ENCODE measurements at regions not wholly inside any gene's neighbourhood (a gene's known extent, or its start where the extent isn't known, plus 50 kb on each side); places are given as distances from the start of the nearest gene placed in this dataset.

DNA sequence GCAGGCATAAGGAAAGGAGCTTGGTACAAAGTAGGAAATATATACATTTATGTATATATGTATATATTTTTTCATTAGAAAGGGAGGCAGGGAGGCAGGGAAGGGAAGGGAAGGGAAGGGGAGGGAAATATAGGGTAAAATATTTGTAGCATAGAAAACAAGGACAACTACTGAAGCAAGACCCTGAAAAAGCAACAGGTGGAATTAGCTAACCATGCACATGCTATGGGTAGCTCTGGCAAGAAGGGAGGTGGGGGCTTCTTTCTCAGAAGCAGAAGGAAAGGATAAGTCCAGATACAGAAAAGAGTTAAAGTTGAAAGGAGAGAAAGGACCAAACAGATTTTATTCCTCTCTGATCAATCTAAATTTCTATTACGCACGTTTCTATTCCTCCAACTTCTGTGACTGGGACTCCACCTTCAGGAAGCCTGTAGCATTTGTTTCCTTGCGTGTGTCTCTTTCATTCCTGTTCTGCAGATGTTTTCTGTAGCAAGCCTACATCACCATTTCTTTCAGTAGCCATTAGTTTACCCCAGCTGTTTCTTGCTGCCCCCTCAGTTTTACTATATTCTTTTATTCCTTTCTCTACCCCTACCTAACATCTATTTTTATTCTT is 82.9 kb downstream of the OR13H1 start:
- WGBS: 16% methylated on average over 3 of the region's 3 CpGs
- Histone ChIP-seq H3K9me3 (ENCODE audit: control insufficient read depth in 4 of 4, low read length in 3 of 4) (no peaks in the 10 kb centered on the region), H3K4me1 (ENCODE audit: control insufficient read depth in 4 of 4, insufficient read depth in 4 of 4, low read length in 3 of 4) (no peaks in the 10 kb centered on the region), H3K4me3 (ENCODE audit: low read depth in 1 of 3, low read length in 3 of 3) (no peak overlapping the region), H3K36me3 (ENCODE audit: control insufficient read depth in 4 of 4, insufficient read depth in 3 of 4, low read depth in 1 of 4, low read length in 3 of 4) (no peaks in the 10 kb centered on the region), H3K27me3 (ENCODE audit: control insufficient read depth in 4 of 4, insufficient read depth in 4 of 4, low read length in 3 of 4) (peaks cover 0 to 8% (median 0%) of the 10 kb centered on the region in 4 donors), H3K9ac (ENCODE audit: low read depth in 1 of 2, low read length in 2 of 2) (no peak overlapping the region), H3K27ac (ENCODE audit: low read depth in 1 of 2, low read length in 2 of 2) (no peak overlapping the region)
- TF ChIP-seq RAD21 (IDR thresholded peaks at IDR 0.05): peak; percentile 41 to 53
- no peak for TF ChIP-seq GABPA (IDR thresholded peaks at IDR 0.05 in 1 of 2, conservative IDR thresholded peaks at IDR 0.05 in 1 of 2)
- no peak for DNase-seq (ENCODE audit: low spot score)

DNA sequence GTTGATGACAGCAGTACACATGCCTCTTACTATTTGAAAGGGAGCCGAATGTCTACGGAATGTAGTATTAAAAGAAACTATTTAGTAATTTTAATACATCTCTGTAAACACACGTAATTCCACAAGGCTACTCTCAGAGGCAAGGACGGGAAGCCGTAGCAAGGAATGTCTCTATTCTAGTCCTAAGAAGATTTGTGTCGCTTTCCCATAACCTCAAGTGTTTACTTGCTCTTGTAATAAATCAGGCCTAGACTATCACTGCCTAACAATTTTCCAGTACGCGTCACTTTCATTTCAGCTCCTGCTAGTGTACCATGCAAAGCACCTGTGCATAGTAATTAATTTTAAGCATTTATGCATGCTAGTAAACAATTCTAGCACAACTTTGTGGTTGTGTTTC is 86.7 kb downstream of the OR13H1 start:
- Histone ChIP-seq H3K27me3 (ENCODE audit: control insufficient read depth in 4 of 4, insufficient read depth in 4 of 4, low read length in 3 of 4) (peaks cover 0 to 5% (median 0%) of the 10 kb centered on the region in 4 donors), H3K9ac (ENCODE audit: low read depth in 1 of 2, low read length in 2 of 2) (no peak overlapping the region), H3K9me3 (ENCODE audit: control insufficient read depth in 4 of 4, low read length in 3 of 4) (no peaks in the 10 kb centered on the region), H3K36me3 (ENCODE audit: control insufficient read depth in 4 of 4, insufficient read depth in 3 of 4, low read depth in 1 of 4, low read length in 3 of 4) (no peaks in the 10 kb centered on the region), H3K4me1 (ENCODE audit: control insufficient read depth in 4 of 4, insufficient read depth in 4 of 4, low read length in 3 of 4) (no peaks in the 10 kb centered on the region), H3K4me3 (ENCODE audit: low read depth in 1 of 3, low read length in 3 of 3) (no peak overlapping the region), H3K27ac (ENCODE audit: low read depth in 1 of 2, low read length in 2 of 2) (no peak overlapping the region)
- DNase-seq (ENCODE audit: low spot score): no peak
- WGBS: 82% methylated on average over 8 of the region's 8 CpGs
- no peak for TF ChIP-seq HNF4G (IDR thresholded peaks at IDR 0.05)
- no peak for TF ChIP-seq TAF1 (conservative IDR thresholded peaks at IDR 0.05)
- TF ChIP-seq FOXA1 (IDR thresholded peaks at IDR 0.05): no peak
- TF ChIP-seq, protein P1, sequence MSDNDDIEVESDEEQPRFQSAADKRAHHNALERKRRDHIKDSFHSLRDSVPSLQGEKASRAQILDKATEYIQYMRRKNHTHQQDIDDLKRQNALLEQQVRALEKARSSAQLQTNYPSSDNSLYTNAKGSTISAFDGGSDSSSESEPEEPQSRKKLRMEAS (IDR thresholded peaks at IDR 0.05): no peak
- no peak for TF ChIP-seq RAD21 (IDR thresholded peaks at IDR 0.05)
- TF ChIP-seq, protein P2, sequence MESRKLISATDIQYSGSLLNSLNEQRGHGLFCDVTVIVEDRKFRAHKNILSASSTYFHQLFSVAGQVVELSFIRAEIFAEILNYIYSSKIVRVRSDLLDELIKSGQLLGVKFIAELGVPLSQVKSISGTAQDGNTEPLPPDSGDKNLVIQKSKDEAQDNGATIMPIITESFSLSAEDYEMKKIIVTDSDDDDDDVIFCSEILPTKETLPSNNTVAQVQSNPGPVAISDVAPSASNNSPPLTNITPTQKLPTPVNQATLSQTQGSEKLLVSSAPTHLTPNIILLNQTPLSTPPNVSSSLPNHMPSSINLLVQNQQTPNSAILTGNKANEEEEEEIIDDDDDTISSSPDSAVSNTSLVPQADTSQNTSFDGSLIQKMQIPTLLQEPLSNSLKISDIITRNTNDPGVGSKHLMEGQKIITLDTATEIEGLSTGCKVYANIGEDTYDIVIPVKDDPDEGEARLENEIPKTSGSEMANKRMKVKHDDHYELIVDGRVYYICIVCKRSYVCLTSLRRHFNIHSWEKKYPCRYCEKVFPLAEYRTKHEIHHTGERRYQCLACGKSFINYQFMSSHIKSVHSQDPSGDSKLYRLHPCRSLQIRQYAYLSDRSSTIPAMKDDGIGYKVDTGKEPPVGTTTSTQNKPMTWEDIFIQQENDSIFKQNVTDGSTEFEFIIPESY (IDR thresholded peaks at IDR 0.05): no peak
- no peak for TF ChIP-seq NR2F2 (IDR thresholded peaks at IDR 0.05)
- TF ChIP-seq, protein P3, sequence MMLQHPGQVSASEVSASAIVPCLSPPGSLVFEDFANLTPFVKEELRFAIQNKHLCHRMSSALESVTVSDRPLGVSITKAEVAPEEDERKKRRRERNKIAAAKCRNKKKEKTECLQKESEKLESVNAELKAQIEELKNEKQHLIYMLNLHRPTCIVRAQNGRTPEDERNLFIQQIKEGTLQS (IDR thresholded peaks at IDR 0.05): no peak

DNA sequence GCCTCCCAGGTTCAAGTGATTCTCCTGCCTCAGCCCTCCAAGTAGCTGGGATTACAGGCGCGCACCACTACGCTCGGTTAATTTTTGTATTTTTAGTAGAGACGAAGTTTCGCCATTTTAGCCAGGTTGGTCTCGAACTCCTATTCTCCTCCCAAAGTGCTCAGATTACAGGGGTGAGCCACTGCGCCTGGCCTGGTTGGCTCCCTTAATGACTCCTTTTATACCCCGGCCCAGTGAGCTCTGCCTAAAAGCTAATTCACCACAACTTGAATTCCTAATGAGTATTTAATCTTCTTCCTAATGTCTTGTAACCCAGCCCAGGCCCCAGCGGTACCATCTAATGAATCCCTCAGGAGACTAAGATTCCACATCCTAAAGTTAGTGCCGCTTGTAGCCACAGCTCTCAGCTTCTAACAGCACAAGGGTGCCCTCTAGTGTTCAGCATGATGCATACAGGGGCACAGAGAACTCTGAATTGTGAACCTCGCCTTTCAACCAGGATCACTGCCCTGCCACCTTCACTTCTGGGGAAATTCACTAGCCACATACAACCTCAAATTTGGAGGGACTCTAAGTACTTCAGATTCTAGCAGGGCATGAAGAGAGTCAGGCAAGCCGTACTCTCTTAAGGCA is 89.5 kb downstream of the OR13H1 start:
- peak; percentile 84 to 93 for TF ChIP-seq RAD21 (IDR thresholded peaks at IDR 0.05)
- no peak for TF ChIP-seq JUND (IDR thresholded peaks at IDR 0.05)
- no peak for TF ChIP-seq TAF1 (conservative IDR thresholded peaks at IDR 0.05)
- TF ChIP-seq, protein P4, sequence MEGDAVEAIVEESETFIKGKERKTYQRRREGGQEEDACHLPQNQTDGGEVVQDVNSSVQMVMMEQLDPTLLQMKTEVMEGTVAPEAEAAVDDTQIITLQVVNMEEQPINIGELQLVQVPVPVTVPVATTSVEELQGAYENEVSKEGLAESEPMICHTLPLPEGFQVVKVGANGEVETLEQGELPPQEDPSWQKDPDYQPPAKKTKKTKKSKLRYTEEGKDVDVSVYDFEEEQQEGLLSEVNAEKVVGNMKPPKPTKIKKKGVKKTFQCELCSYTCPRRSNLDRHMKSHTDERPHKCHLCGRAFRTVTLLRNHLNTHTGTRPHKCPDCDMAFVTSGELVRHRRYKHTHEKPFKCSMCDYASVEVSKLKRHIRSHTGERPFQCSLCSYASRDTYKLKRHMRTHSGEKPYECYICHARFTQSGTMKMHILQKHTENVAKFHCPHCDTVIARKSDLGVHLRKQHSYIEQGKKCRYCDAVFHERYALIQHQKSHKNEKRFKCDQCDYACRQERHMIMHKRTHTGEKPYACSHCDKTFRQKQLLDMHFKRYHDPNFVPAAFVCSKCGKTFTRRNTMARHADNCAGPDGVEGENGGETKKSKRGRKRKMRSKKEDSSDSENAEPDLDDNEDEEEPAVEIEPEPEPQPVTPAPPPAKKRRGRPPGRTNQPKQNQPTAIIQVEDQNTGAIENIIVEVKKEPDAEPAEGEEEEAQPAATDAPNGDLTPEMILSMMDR (IDR thresholded peaks at IDR 0.05; ENCODE audit: low read depth, low read length, missing input control): peak; percentile 79
- TF ChIP-seq, protein P2 (IDR thresholded peaks at IDR 0.05): no peak
- no peaks in the 10 kb centered on the region for H3K4me1 ChIP-seq (ENCODE audit: control insufficient read depth in 4 of 4, insufficient read depth in 4 of 4, low read length in 3 of 4)
- peak; percentile 35 for DNase-seq (ENCODE audit: low spot score)

More for the DNA sequence above, 89.5 kb downstream of the OR13H1 start:
- Histone ChIP-seq H3K27me3 (ENCODE audit: control insufficient read depth in 4 of 4, insufficient read depth in 4 of 4, low read length in 3 of 4) (no peaks in the 10 kb centered on the region), H3K4me3 (ENCODE audit: low read depth in 1 of 3, low read length in 3 of 3) (no peak overlapping the region), H3K27ac (ENCODE audit: low read depth in 1 of 2, low read length in 2 of 2) (no peak overlapping the region), H3K9me3 (ENCODE audit: control insufficient read depth in 4 of 4, low read length in 3 of 4) (no peaks in the 10 kb centered on the region), H3K36me3 (ENCODE audit: control insufficient read depth in 4 of 4, insufficient read depth in 3 of 4, low read depth in 1 of 4, low read length in 3 of 4) (no peaks in the 10 kb centered on the region), H3K9ac (ENCODE audit: low read depth in 1 of 2, low read length in 2 of 2) (no peak overlapping the region)
- 56% methylated on average over 13 of the region's 13 CpGs for WGBS

All from liver (tissue), 8 donors.